K562 (cell line): ENCODE measurements at regions not wholly inside any gene's neighbourhood (a gene's known extent, or its start where the extent isn't known, plus 50 kb on each side); places are given as distances from the start of the nearest gene placed in this dataset.
"Not testable (repeated sequence)": the region's sequence is repeated elsewhere in the genome, so short reads cannot be mapped to it uniquely, and the experiment has no call there.

ENCODE experiments used
- ATAC-seq: fragments of 200-7000 bp; cut with Tn5 transposase; 3 replicates; pipeline ENCODE4 v1.9.1; 2020; ENCODE audit warnings: moderate library complexity
- BruUV-seq: library from RNA; stranded (reverse); fragments of 400-500 nt; replicated peaks from 2 replicates; lab custom pipeline; 2021; lab: Mats Ljungman, UMichigan
- CTCF ChIA-PET: fragments of 300-600 bp; formaldehyde crosslinking; extraction: SDS; loops from one replicate; lab custom pipeline; 2021; ENCODE audit warnings: low intra/inter-chr PET ratio; lab: Yijun Ruan, JAX
- POLR2A ChIA-PET: fragments of 300-600, 350-650 bp; sonication (Branson Sonifier 250); formaldehyde crosslinking; extraction: SDS; loops from one replicate; lab custom pipeline; 2021; ENCODE audit warnings: antibody characterized with exemption, inconsistent platforms; lab: Yijun Ruan, JAX
- DNase-seq, 4 experiments: peaks; one replicate each; pipeline versions ENCODE4 v3.0.0 to v3.0.0-alpha.2; 2011 to 2018; ENCODE audit warnings: low spot score in 3 of 4, mixed read lengths in 3 of 4; ENCODE audit errors: extremely low read depth in 1 of 4
- FAIRE-seq: peaks from 2 replicates; lab custom pipeline; 2011; peaks lifted over from hg19 to GRCh38; lab: Jason Lieb, UNC
- H2AFZ ChIP-seq: 2 replicates; pipeline ENCODE4 v1.6.0; 2011; ENCODE audit warnings: low read depth, low read length, control low read depth, inconsistent platforms
- H3K27ac ChIP-seq: fragments of 200-600 bp; 3 replicates; pipeline ENCODE4 v1.8.0; 2011; ENCODE audit warnings: low read depth, mild to moderate bottlenecking, control low read depth, inconsistent platforms, low read length, moderate library complexity, mixed read lengths; ENCODE audit errors: extremely low read depth
- H3K27me3 ChIP-seq, 2 experiments: fragments of 300-600 bp in 1 of 2; 2 replicates in 1 of 2; 3 replicates in 1 of 2; pipeline versions ENCODE4 v1.6.0 to v1.8.0; 2011; ENCODE audit warnings: inconsistent platforms in 2 of 2, low read length in 2 of 2, mild to moderate bottlenecking in 1 of 2, mixed read lengths in 1 of 2, moderate library complexity in 1 of 2; ENCODE audit not compliant: control insufficient read depth in 2 of 2, insufficient read depth in 2 of 2
- H3K36me3 ChIP-seq: fragments of 300-600 bp; 3 replicates; pipeline ENCODE4 v1.8.0; 2011; ENCODE audit warnings: mild to moderate bottlenecking, low read length, inconsistent platforms; ENCODE audit not compliant: control insufficient read depth, insufficient read depth
- H3K4me1 ChIP-seq, 2 experiments: fragments of 200-600 bp in 1 of 2; replicated peaks in 1 of 2; 2 replicates in 1 of 2; 3 replicates in 1 of 2; pipeline versions ENCODE4 v1.5.1 to v1.8.0; 2011; ENCODE audit warnings: inconsistent platforms in 2 of 2, low read length in 2 of 2, mild to moderate bottlenecking in 1 of 2, mixed read lengths in 1 of 2, moderate library complexity in 1 of 2; ENCODE audit not compliant: control insufficient read depth in 2 of 2, insufficient read depth in 2 of 2
- H3K4me2 ChIP-seq: 2 replicates; pipeline ENCODE4 v1.6.1; 2011; ENCODE audit warnings: low read length, control low read depth, inconsistent platforms, mixed read lengths; ENCODE audit not compliant: insufficient read depth
- H3K4me3 ChIP-seq: fragments of 200-600 bp; sonication (generic), shearing (Covaris generic); 2 replicates; pipeline ENCODE4 v1.5.1; 2016; ENCODE audit warnings: control low read depth, inconsistent platforms
- H3K79me2 ChIP-seq: fragments of 200-600 bp; 3 replicates; pipeline ENCODE4 v1.8.0; 2011; ENCODE audit warnings: low read length, inconsistent platforms; ENCODE audit not compliant: control insufficient read depth, insufficient read depth
- H3K9ac ChIP-seq, 2 experiments: 2 replicates each; pipeline versions ENCODE4 v1.6.0 to v1.6.1; 2011; ENCODE audit warnings: low read depth in 2 of 2, low read length in 2 of 2, control low read depth in 1 of 2, inconsistent platforms in 1 of 2, mild to moderate bottlenecking in 1 of 2, mixed read lengths in 1 of 2; ENCODE audit not compliant: insufficient read depth in 1 of 2
- H3K9me1 ChIP-seq: one replicate; pipeline ENCODE4 v1.6.0; 2011; ENCODE audit warnings: inconsistent platforms, mild to moderate bottlenecking, low read length, moderate library complexity; ENCODE audit not compliant: control insufficient read depth, insufficient read depth
- H3K9me3 ChIP-seq: replicated peaks from 2 replicates; pipeline ENCODE4 v1.5.1; 2011; ENCODE audit warnings: low read depth, low read length, inconsistent platforms; ENCODE audit not compliant: control insufficient read depth, insufficient read depth
- H4K20me1 ChIP-seq: replicated peaks from 2 replicates; pipeline ENCODE4 v1.6.1; 2011; ENCODE audit warnings: low read length, inconsistent platforms, mixed read lengths; ENCODE audit not compliant: control insufficient read depth, insufficient read depth
- ELF1 ChIP-seq: fragments of 200-800 bp; sonication (Bioruptor generic); IDR thresholded peaks from 2 replicates; pipeline ENCODE4 v1.6.1; 2016; ENCODE audit warnings: missing genetic modification characterization, missing compliant biosample characterization
- GTF2F1 ChIP-seq: IDR thresholded peaks from 2 replicates; pipeline ENCODE4 v1.6.1; 2011; ENCODE audit warnings: low read depth, low read length, improper control_type of control experiment
- SOX6 ChIP-seq: fragments of 450-650 bp; IDR thresholded peaks from 2 replicates; pipeline ENCODE4 v1.6.1; 2014; ENCODE audit warnings: mild to moderate bottlenecking
- ZBTB40 ChIP-seq, 2 experiments: fragments of 450-650 bp in 1 of 2; sonication (generic) in 1 of 2; formaldehyde crosslinking in 1 of 2; IDR thresholded peaks; 2 replicates each; pipeline versions ENCODE4 v1.7.1 to v1.9.0; 2016 to 2022; ENCODE audit warnings: inconsistent platforms in 1 of 2, mild to moderate bottlenecking in 1 of 2, missing genetic modification reagents in 1 of 2
- ZFP30 ChIP-seq: fragments of 250-450 bp; sonication (Bioruptor Pico); IDR thresholded peaks from 2 replicates; pipeline ENCODE4 v1.8.0; 2022; ENCODE audit warnings: moderate library complexity, mild to moderate bottlenecking, inconsistent platforms, borderline replicate concordance
- ZSCAN32 ChIP-seq: fragments of 450-650 bp; formaldehyde crosslinking; IDR thresholded peaks from 2 replicates; pipeline ENCODE4 v1.4.0; 2020; ENCODE audit warnings: mild to moderate bottlenecking, moderate library complexity
- WGBS: fragments of 100-300 bp; shearing (Covaris generic); methylation state at CpG from one replicate; pipeline ENCODE4 v1.1.6; 2016; ENCODE audit warnings: low coverage, mixed read lengths; ENCODE audit not compliant: insufficient coverage; ENCODE audit errors: missing lambda C conversion rate; 5-methylcytosine and 5-hydroxymethylcytosine counted together
- in situ Hi-C: fragments of 300-500 bp; cut with MboI; formaldehyde crosslinking; loops from 4 replicates; pipeline ENCODE4 v1.15.0; 2018; ENCODE audit warnings: inconsistent platforms, mixed read lengths
- intact Hi-C: fragments of 100-400 bp; cut with micrococcal nuclease; formaldehyde crosslinking; loops from 2 replicates; pipeline ENCODE4 v1.14.2; 2022

- H3K4me3 ChIP-seq, result no peak overlapping the region
- H3K4me2 ChIP-seq, result no peak overlapping the region
- TF ChIP-seq ELF1 (tag) (no peak), ZSCAN32 (CRISPR knock-in tag) (no peak), ZBTB40 (IDR thresholded peaks at IDR 0.05) (no peak), ZBTB40 (CRISPR knock-in tag; IDR thresholded peaks at IDR 0.05) (no peak), GTF2F1 (no peak), ZFP30 (CRISPR knock-in tag) (no peak), SOX6 (no peak)
- intact Hi-C loops, result no loop called here
- in situ Hi-C loops, result no loop called here
- no peaks in the 10 kb centered on the region for H3K36me3 ChIP-seq
- H3K27ac ChIP-seq, result no peak overlapping the region
- ATAC-seq (no peak), DNase-seq (no peak), FAIRE-seq (no peak)
- H3K9me1 ChIP-seq, result no peaks in the 10 kb centered on the region
- H3K9ac ChIP-seq, result no peak overlapping the region
- no peaks in the 10 kb centered on the region for H3K27me3 ChIP-seq
- ChIA-PET CTCF (no interaction called here), POLR2A (no interaction called here)
- BruUV-seq, result no TSS peak
- H3K79me2 ChIP-seq, result no peaks in the 10 kb centered on the region
- H2AFZ ChIP-seq, result no peak overlapping the region
- 0% methylated on average over 3 of the region's 3 CpGs for WGBS
- H3K4me1 ChIP-seq, result no peaks in the 10 kb centered on the region
- no peaks in the 10 kb centered on the region for H3K9me3 ChIP-seq
- no peaks in the 10 kb centered on the region for H4K20me1 ChIP-seq
Measured at GRCh38 chr3:145471976-145472375, 689.0 kb downstream of the PLOD2 start.

- in situ Hi-C loops, H4K20me1 ChIP-seq, H3K27me3 ChIP-seq, CTCF ChIA-PET, FAIRE-seq, H3K4me1 ChIP-seq, H3K27ac ChIP-seq, H2AFZ ChIP-seq, POLR2A ChIA-PET, H3K9ac ChIP-seq, H3K36me3 ChIP-seq, intact Hi-C loops, H3K9me3 ChIP-seq, H3K4me3 ChIP-seq, H3K79me2 ChIP-seq, DNase-seq, BruUV-seq, ATAC-seq, H3K4me2 ChIP-seq, H3K9me1 ChIP-seq: not testable (repeated sequence)
- WGBS, result 0% methylated on average over 4 of the region's 25 CpGs
Measured at GRCh38 chr3:145482735-145483134, 678.2 kb downstream of the PLOD2 start.
